Liver (tissue), 3 donors: ENCODE measurements at regions not wholly inside any gene's neighbourhood (a gene's known extent, or its start where the extent isn't known, plus 50 kb on each side); places are given as distances from the start of the nearest gene placed in this dataset.

Experiments used
- EGR1 ChIP-seq, 2 donors: IDR thresholded peaks; 2 replicates each; pipeline ENCODE4 v1.6.1; 2016 to 2018; ENCODE audit warnings: antibody characterized with exemption in 2 of 2, low read depth in 2 of 2
- FOXA1 ChIP-seq: IDR thresholded peaks from 2 replicates; pipeline ENCODE4 v1.6.1; 2016; ENCODE audit warnings: antibody characterized with exemption
- JUND ChIP-seq, 2 donors: IDR thresholded peaks; 2 replicates each; pipeline ENCODE4 v1.6.1; 2016; ENCODE audit warnings: antibody characterized with exemption in 2 of 2
- MAX ChIP-seq: IDR thresholded peaks from 2 replicates; pipeline ENCODE4 v1.6.1; 2016; ENCODE audit warnings: antibody characterized with exemption
- REST ChIP-seq: IDR thresholded peaks from 2 replicates; pipeline ENCODE4 v1.6.1; 2016; ENCODE audit warnings: antibody characterized with exemption, mild to moderate bottlenecking
- SP1 ChIP-seq: IDR thresholded peaks from 2 replicates; pipeline ENCODE4 v1.6.1; 2018; ENCODE audit warnings: antibody characterized with exemption, mild to moderate bottlenecking
- TAF1 ChIP-seq: conservative IDR thresholded peaks from 2 replicates; pipeline ENCODE4 v1.6.1; 2016; ENCODE audit warnings: antibody characterized with exemption, mild to moderate bottlenecking
- YY1 ChIP-seq: IDR thresholded peaks from 2 replicates; pipeline ENCODE4 v1.6.1; 2016; ENCODE audit warnings: antibody characterized with exemption, mild to moderate bottlenecking
- ZBTB33 ChIP-seq: IDR thresholded peaks from 2 replicates; pipeline ENCODE4 v1.6.1; 2016; ENCODE audit warnings: antibody characterized with exemption
- TF ChIP-seq, protein P1 (sequence below): fragments of 150-350 bp; IDR thresholded peaks from 2 replicates; pipeline ENCODE4 v1.5.1; 2017; ENCODE audit warnings: improper control_type of control experiment, low read depth, low read length; ENCODE audit not compliant: missing input control
- donor health status: healthy.
- donor health status: healthy.

- TF ChIP-seq SP1 (no peak), MAX (no peak), YY1 (no peak), TAF1 (no peak), REST (no peak), EGR1 (IDR thresholded peaks at IDR 0.05; ENCODE audit: low read depth in 2 of 2) (no peak), JUND (IDR thresholded peaks at IDR 0.05) (no peak), ZBTB33 (no peak), FOXA1 (no peak)
- TF ChIP-seq, protein P1, sequence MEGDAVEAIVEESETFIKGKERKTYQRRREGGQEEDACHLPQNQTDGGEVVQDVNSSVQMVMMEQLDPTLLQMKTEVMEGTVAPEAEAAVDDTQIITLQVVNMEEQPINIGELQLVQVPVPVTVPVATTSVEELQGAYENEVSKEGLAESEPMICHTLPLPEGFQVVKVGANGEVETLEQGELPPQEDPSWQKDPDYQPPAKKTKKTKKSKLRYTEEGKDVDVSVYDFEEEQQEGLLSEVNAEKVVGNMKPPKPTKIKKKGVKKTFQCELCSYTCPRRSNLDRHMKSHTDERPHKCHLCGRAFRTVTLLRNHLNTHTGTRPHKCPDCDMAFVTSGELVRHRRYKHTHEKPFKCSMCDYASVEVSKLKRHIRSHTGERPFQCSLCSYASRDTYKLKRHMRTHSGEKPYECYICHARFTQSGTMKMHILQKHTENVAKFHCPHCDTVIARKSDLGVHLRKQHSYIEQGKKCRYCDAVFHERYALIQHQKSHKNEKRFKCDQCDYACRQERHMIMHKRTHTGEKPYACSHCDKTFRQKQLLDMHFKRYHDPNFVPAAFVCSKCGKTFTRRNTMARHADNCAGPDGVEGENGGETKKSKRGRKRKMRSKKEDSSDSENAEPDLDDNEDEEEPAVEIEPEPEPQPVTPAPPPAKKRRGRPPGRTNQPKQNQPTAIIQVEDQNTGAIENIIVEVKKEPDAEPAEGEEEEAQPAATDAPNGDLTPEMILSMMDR, result no peak
Observed at GRCh38 chr4:140249351-140249750, 95.4 kb upstream of the MAML3 start.
